IMR-90 (cell line): ENCODE measurements at regions not wholly inside any gene's neighbourhood (a gene's known extent, or its start where the extent isn't known, plus 50 kb on each side); places are given as distances from the start of the nearest gene placed in this dataset.

ENCODE experiments used
- ATAC-seq: fragments of 200-7000 bp; cut with Tn5 transposase; 2 replicates; pipeline ENCODE4 v1.9.1; 2020; ENCODE audit warnings: low read depth, mild to moderate bottlenecking, moderate library complexity
- BruUV-seq: library from RNA; stranded (reverse); fragments of 400-500 nt; replicated peaks from 2 replicates; lab custom pipeline; 2021; lab: Mats Ljungman, UMichigan
- CTCF ChIA-PET: fragments of 300-600 bp; formaldehyde crosslinking; extraction: SDS; loops from one replicate; lab custom pipeline; 2021; ENCODE audit warnings: antibody characterized with exemption; lab: Yijun Ruan, JAX
- POLR2A ChIA-PET: fragments of 300-600 bp; sonication (Branson Sonifier 250); formaldehyde crosslinking; loops from one replicate; lab custom pipeline; 2022; ENCODE audit warnings: antibody characterized with exemption; ENCODE audit not compliant: unreplicated experiment; lab: Charles Lee
- DNase-seq: peaks from one replicate; pipeline ENCODE4 v3.0.0; 2013
- H2AFZ ChIP-seq: replicated peaks from 2 replicates; pipeline ENCODE3; 2013; ENCODE audit warnings: low read length, mild to moderate bottlenecking; ENCODE audit not compliant: poor library complexity
- H2AK5ac ChIP-seq: 2 replicates; pipeline ENCODE4 v1.6.1; 2013; ENCODE audit warnings: low read depth, low read length, inconsistent platforms
- H2AK9ac ChIP-seq: replicated peaks from 2 replicates; pipeline ENCODE3; 2013; ENCODE audit warnings: mild to moderate bottlenecking, low read depth, low read length, moderate library complexity; ENCODE audit not compliant: poor library complexity
- H2BK120ac ChIP-seq: 2 replicates; pipeline ENCODE4 v1.6.1; 2013; ENCODE audit warnings: low read depth, low read length, inconsistent platforms
- H2BK15ac ChIP-seq: 3 replicates; pipeline ENCODE4 v1.6.1; 2013; ENCODE audit warnings: low read depth, low read length, inconsistent platforms
- H2BK20ac ChIP-seq: 2 replicates; pipeline ENCODE4 v1.6.1; 2013; ENCODE audit warnings: low read depth, mild to moderate bottlenecking, inconsistent platforms, low read length, moderate library complexity
- H2BK5ac ChIP-seq: 2 replicates; pipeline ENCODE4 v1.6.1; 2013; ENCODE audit warnings: mild to moderate bottlenecking, low read depth, low read length, inconsistent platforms; ENCODE audit not compliant: poor library complexity, severe bottlenecking
- H3K14ac ChIP-seq: replicated peaks from 2 replicates; pipeline ENCODE4 v1.6.1; 2013; ENCODE audit warnings: low read depth, low read length, inconsistent platforms
- H3K18ac ChIP-seq: 2 replicates; pipeline ENCODE4 v1.6.1; 2013; ENCODE audit warnings: low read depth, low read length, control low read depth
- H3K23ac ChIP-seq: 2 replicates; pipeline ENCODE4 v1.6.1; 2013; ENCODE audit warnings: low read depth, low read length, inconsistent platforms
- H3K27ac ChIP-seq: 2 replicates; pipeline ENCODE4 v1.5.1; 2013; ENCODE audit warnings: mild to moderate bottlenecking, control low read depth, low read length; ENCODE audit not compliant: insufficient read depth
- H3K27me3 ChIP-seq: 2 replicates; pipeline ENCODE4 v1.6.1; 2013; ENCODE audit warnings: low read length; ENCODE audit not compliant: control insufficient read depth, insufficient read depth
- H3K36me3 ChIP-seq: 2 replicates; pipeline ENCODE4 v1.6.1; 2013; ENCODE audit warnings: low read length, mixed read lengths; ENCODE audit not compliant: control insufficient read depth, insufficient read depth
- H3K4ac ChIP-seq: 2 replicates; pipeline ENCODE4 v1.6.1; 2013; ENCODE audit warnings: low read depth, low read length, inconsistent platforms
- H3K4me1 ChIP-seq: 2 replicates; pipeline ENCODE4 v1.6.1; 2013; ENCODE audit warnings: low read length, mixed read lengths; ENCODE audit not compliant: control insufficient read depth, insufficient read depth
- H3K4me2 ChIP-seq: 2 replicates; pipeline ENCODE4 v1.6.1; 2013; ENCODE audit warnings: low read depth, mild to moderate bottlenecking, control low read depth, low read length, moderate library complexity
- H3K4me3 ChIP-seq: 2 replicates; pipeline ENCODE4 v1.5.1; 2013; ENCODE audit warnings: low read depth, mild to moderate bottlenecking, control low read depth, low read length, moderate library complexity; ENCODE audit not compliant: insufficient read depth
- H3K56ac ChIP-seq: 2 replicates; pipeline ENCODE4 v1.6.1; 2013; ENCODE audit warnings: low read length, inconsistent platforms; ENCODE audit not compliant: insufficient read depth; ENCODE audit errors: extremely low read depth
- H3K79me1 ChIP-seq, 2 experiments: 2 replicates each; pipeline ENCODE4 v1.6.1; 2013; ENCODE audit warnings: low read length in 2 of 2, inconsistent platforms in 1 of 2, low read depth in 1 of 2
- H3K9ac ChIP-seq: 2 replicates; pipeline ENCODE4 v1.6.1; 2013; ENCODE audit warnings: low read depth, low read length, control low read depth
- H3K9me1 ChIP-seq: 2 replicates; pipeline ENCODE4 v1.6.1; 2013; ENCODE audit warnings: low read length, inconsistent platforms; ENCODE audit not compliant: insufficient read depth
- H3K9me3 ChIP-seq: 2 replicates; pipeline ENCODE4 v1.6.1; 2013; ENCODE audit warnings: low read length; ENCODE audit not compliant: control insufficient read depth, insufficient read depth
- H4K20me1 ChIP-seq: 2 replicates; pipeline ENCODE4 v1.6.1; 2013; ENCODE audit warnings: low read length, inconsistent platforms; ENCODE audit not compliant: insufficient read depth
- H4K5ac ChIP-seq: 2 replicates; pipeline ENCODE4 v1.6.1; 2013; ENCODE audit warnings: mild to moderate bottlenecking, low read depth, low read length, control low read depth
- H4K8ac ChIP-seq, 2 experiments: 2 replicates each; pipeline ENCODE4 v1.6.1; 2013; ENCODE audit warnings: low read depth in 2 of 2, low read length in 2 of 2, control low read depth in 1 of 2, inconsistent platforms in 1 of 2
- H4K91ac ChIP-seq: 2 replicates; pipeline ENCODE4 v1.6.1; 2013; ENCODE audit warnings: low read depth, low read length, inconsistent platforms; ENCODE audit not compliant: insufficient read depth
- CEBPB ChIP-seq: IDR thresholded peaks from 2 replicates; pipeline ENCODE4 v1.6.1; 2012; ENCODE audit warnings: low read depth, low read length, improper control_type of control experiment
- NFE2L2 ChIP-seq: fragments of 150-350 bp; IDR thresholded peaks from 2 replicates; pipeline ENCODE4 v1.6.1; 2016; ENCODE audit warnings: low read depth, mild to moderate bottlenecking, low read length
- WGBS, 2 experiments: methylation state at CpG; one replicate each; pipeline versions ENCODE4 v1.1.5 to v1.1.7; 2013; ENCODE audit warnings: missing lambda C conversion rate in 2 of 2; ENCODE audit not compliant: insufficient read length in 1 of 2; ENCODE audit errors: extremely low coverage in 2 of 2; 5-methylcytosine and 5-hydroxymethylcytosine counted together
- dilution Hi-C: fragments of 300-500 bp; cut with HindIII; formaldehyde crosslinking; loops from one replicate; pipeline ENCODE4 v1.14.3; 2018; ENCODE audit warnings: low sequenced_read_pairs; ENCODE audit not compliant: unreplicated experiment
- in situ Hi-C: fragments of 300-500 bp; cut with MboI; formaldehyde crosslinking; loops from 3 replicates; pipeline ENCODE4 v1.14.3; 2019; ENCODE audit warnings: low sequenced_read_pairs, inconsistent platforms, mixed read lengths
- intact Hi-C: fragments of 100-400 bp; cut with micrococcal nuclease; formaldehyde crosslinking; loops from 2 replicates; pipeline ENCODE4 v1.10.0; 2022

- Histone ChIP-seq H3K4me3 (no peak overlapping the region), H2BK20ac (no peak overlapping the region), H2BK120ac (no peak overlapping the region), H3K9me3 (no peaks in the 10 kb centered on the region), H3K9me1 (no peaks in the 10 kb centered on the region), H3K18ac (no peak overlapping the region), H2BK5ac (no peak overlapping the region), H2AK5ac (no peak overlapping the region), H3K79me1 (no peaks in the 10 kb centered on the region), H3K36me3 (no peaks in the 10 kb centered on the region), H3K4me1 (no peaks in the 10 kb centered on the region), H3K14ac (no peak overlapping the region), H4K91ac (no peak overlapping the region), H3K27ac (no peak overlapping the region; the same call in 1 of the 2 replicates), H3K4me2 (no peak overlapping the region; the same call in 1 of the 2 replicates), H3K4ac (no peak overlapping the region), H3K27me3 (no peaks in the 10 kb centered on the region), H4K8ac (no peak overlapping the region), H2AK9ac (no peak overlapping the region), H3K23ac (no peak overlapping the region), H4K20me1 (no peaks in the 10 kb centered on the region), H2BK15ac (no peak overlapping the region), H4K5ac (no peak overlapping the region), H3K56ac (no peak overlapping the region), H3K9ac (no peak overlapping the region), H2AFZ (no peak overlapping the region)
- in situ Hi-C loops: no loop called here
- intact Hi-C loops: no loop called here
- BruUV-seq: no TSS peak
- ATAC-seq: peak; percentile 89
- dilution Hi-C loops: no loop called here
- peak; percentile 31 for DNase-seq
- ChIA-PET POLR2A (no interaction called here), CTCF (no interaction called here)
- TF ChIP-seq NFE2L2 (no peak), CEBPB (peak; percentile 15; the same call in 1 of the 2 replicates)
- WGBS, 2 experiments: 40% methylated on average over 1 of the region's 4 CpGs; no CpG with 5 or more reads in 1 of the 2 experiments
These were observed 409.5 kb upstream of the ADGRL2 start for GRCh38 chr1:81391125-81391828.
